ENCODE measurements at regions not wholly inside any gene's neighbourhood (a gene's known extent, or its start where the extent isn't known, plus 50 kb on each side); places are given as distances from the start of the nearest gene placed in this dataset.

GRCh38 chr2:19490846-19491435 lies 132.5 kb upstream of the OSR1 start:
- intact Hi-C loops (cut with DNase I) = no loop called here

GRCh38 chr2:19488009-19488691 lies 129.7 kb upstream of the OSR1 start:
- no peaks in the 10 kb centered on the region for H3K4me1 ChIP-seq
- WGBS, 3 donors = 78 to 86% (median 85%) methylated on average over 4 of the region's 4 CpGs
- intact Hi-C loops (cut with DNase I) = no loop called here

More at GRCh38 chr2:19490846-19491435, 132.5 kb upstream of the OSR1 start:
- H3K4me3 ChIP-seq = no peak overlapping the region
- ATAC-seq (no peak), DNase-seq (no peak)
- H3K9me3 ChIP-seq = no peaks in the 10 kb centered on the region
- no peaks in the 10 kb centered on the region for H3K27me3 ChIP-seq (ENCODE audit: insufficient read depth in 3 of 3, low read length in 2 of 3)
- no peaks in the 10 kb centered on the region for H3K36me3 ChIP-seq (ENCODE audit: insufficient read depth in 1 of 2, low read depth in 1 of 2)
- H3K27ac ChIP-seq = no peak overlapping the region
- WGBS, 3 donors = 58 to 64% (median 60%) methylated on average over 8 of the region's 8 CpGs
- no peaks in the 10 kb centered on the region for H3K4me1 ChIP-seq
- TF ChIP-seq CTCF (IDR thresholded peaks at IDR 0.05) = no peak

GRCh38 chr2:19484736-19485135 lies 126.3 kb upstream of the OSR1 start:
- intact Hi-C loops (cut with DNase I) = no loop called here
- Histone ChIP-seq H3K9me3 (no peaks in the 10 kb centered on the region), H3K36me3 (ENCODE audit: insufficient read depth in 1 of 2, low read depth in 1 of 2) (no peaks in the 10 kb centered on the region), H3K27me3 (ENCODE audit: insufficient read depth in 3 of 3, low read length in 2 of 3) (no peaks in the 10 kb centered on the region), H3K4me1 (no peaks in the 10 kb centered on the region), H3K27ac (no peak overlapping the region), H3K4me3 (no peak overlapping the region)
- no peak for TF ChIP-seq CTCF (IDR thresholded peaks at IDR 0.05)
- ATAC-seq = no peak
- no peak for DNase-seq
- WGBS, 3 donors = 92 to 94% (median 94%) methylated on average over 1 of the region's 1 CpG

More at GRCh38 chr2:19488009-19488691, 129.7 kb upstream of the OSR1 start:
- DNase-seq = no peak
- Histone ChIP-seq H3K9me3 (no peaks in the 10 kb centered on the region), H3K4me3 (no peak overlapping the region), H3K27me3 (ENCODE audit: insufficient read depth in 3 of 3, low read length in 2 of 3) (no peaks in the 10 kb centered on the region), H3K36me3 (ENCODE audit: insufficient read depth in 1 of 2, low read depth in 1 of 2) (no peaks in the 10 kb centered on the region), H3K27ac (no peak overlapping the region)
- no peak for ATAC-seq
- no peak for TF ChIP-seq CTCF (IDR thresholded peaks at IDR 0.05)

GRCh38 chr2:19480673-19481072 lies 122.2 kb upstream of the OSR1 start:
- DNase-seq (no peak), ATAC-seq (no peak)
- H3K36me3 ChIP-seq (ENCODE audit: insufficient read depth in 1 of 2, low read depth in 1 of 2) = no peaks in the 10 kb centered on the region
- intact Hi-C loops (cut with DNase I) = no loop called here
- H3K27ac ChIP-seq = no peak overlapping the region
- H3K9me3 ChIP-seq = no peaks in the 10 kb centered on the region
- H3K4me1 ChIP-seq = no peaks in the 10 kb centered on the region
- no peaks in the 10 kb centered on the region for H3K27me3 ChIP-seq (ENCODE audit: insufficient read depth in 3 of 3, low read length in 2 of 3)
- 44 to 60% (median 46%) methylated on average over 5 of the region's 5 CpGs for whole genome bisulfite sequencing, 3 donors
- TF ChIP-seq CTCF (IDR thresholded peaks at IDR 0.05) = no peak
- no peak overlapping the region for H3K4me3 ChIP-seq
